Stimulated activated CD8-positive, alpha-beta memory T cell treated with anti-CD3 and anti-CD28 coated beads, Interleukin-4, amount 100 ng/mL, for 48 hours (primary cell): ENCODE measurements at regions not wholly inside any gene's neighbourhood (a gene's known extent, or its start where the extent isn't known, plus 50 kb on each side); places are given as distances from the start of the nearest gene placed in this dataset.
"Not testable (repeated sequence)": the region's sequence is repeated elsewhere in the genome, so short reads cannot be mapped to it uniquely, and the experiment has no call there.

Source experiments
- DNase-seq: peaks from one replicate; pipeline ENCODE4 v3.0.0-alpha.2; 2020

GRCh38 chr19:27964185-27964584, 1248.8 kb downstream of the UQCRFS1 start:
- DNase-seq: no peak

- no peak for DNase-seq
These were observed 1250.7 kb downstream of the UQCRFS1 start for GRCh38 chr19:27962264-27962663.

- DNase-seq: no peak
These were observed 1257.2 kb downstream of the UQCRFS1 start for GRCh38 chr19:27955485-27956480.

- not testable (repeated sequence) for DNase-seq
These were observed 1270.3 kb downstream of the UQCRFS1 start for GRCh38 chr19:27942607-27943006.

GRCh38 chr19:27936139-27936538, 1276.8 kb downstream of the UQCRFS1 start:
- no peak for DNase-seq

GRCh38 chr19:27935669-27936068, 1277.3 kb downstream of the UQCRFS1 start:
- DNase-seq: no peak

- no peak for DNase-seq
These were observed 1283.6 kb downstream of the UQCRFS1 start for GRCh38 chr19:27929399-27929798.

- no peak for DNase-seq
These were observed 1287.7 kb downstream of the UQCRFS1 start for GRCh38 chr19:27925202-27925601.

GRCh38 chr19:27922970-27923369, 1290.0 kb downstream of the UQCRFS1 start:
- DNase-seq: no peak

GRCh38 chr19:27920774-27921173, 1292.2 kb downstream of the UQCRFS1 start:
- DNase-seq: no peak

- no peak for DNase-seq
These were observed 1294.1 kb downstream of the UQCRFS1 start for GRCh38 chr19:27918818-27919217.

GRCh38 chr19:27911122-27911898, 1301.6 kb downstream of the UQCRFS1 start:
- no peak for DNase-seq

- no peak for DNase-seq
These were observed 1303.1 kb downstream of the UQCRFS1 start for GRCh38 chr19:27909861-27910260.

- DNase-seq: no peak
These were observed 1303.6 kb downstream of the UQCRFS1 start for GRCh38 chr19:27909185-27909840.

GRCh38 chr19:27906081-27906480, 1306.9 kb downstream of the UQCRFS1 start:
- no peak for DNase-seq

GRCh38 chr19:27905074-27905473, 1307.9 kb downstream of the UQCRFS1 start:
- DNase-seq: no peak

GRCh38 chr19:27901078-27901477, 1311.9 kb downstream of the UQCRFS1 start:
- no peak for DNase-seq

- DNase-seq: no peak
These were observed 1316.9 kb downstream of the UQCRFS1 start for GRCh38 chr19:27896091-27896490.

- DNase-seq: no peak
These were observed 1317.8 kb downstream of the UQCRFS1 start for GRCh38 chr19:27894906-27895754.

GRCh38 chr19:27892500-27892899, 1320.5 kb downstream of the UQCRFS1 start:
- no peak for DNase-seq

GRCh38 chr19:27891411-27891810, 1321.5 kb downstream of the UQCRFS1 start:
- DNase-seq: no peak

- no peak for DNase-seq
These were observed 1322.3 kb downstream of the UQCRFS1 start for GRCh38 chr19:27890696-27891095.
